NB4 (cell line): ENCODE measurements at regions not wholly inside any gene's neighbourhood (a gene's known extent, or its start where the extent isn't known, plus 50 kb on each side); places are given as distances from the start of the nearest gene placed in this dataset.

Experiments used
- MYC ChIP-seq: IDR thresholded peaks from 2 replicates; pipeline ENCODE4 v1.6.1; 2011; ENCODE audit warnings: low read depth, low read length
- POLR2A ChIP-seq: IDR thresholded peaks from 2 replicates; pipeline ENCODE4 v1.6.1; 2011; ENCODE audit warnings: mild to moderate bottlenecking; ENCODE audit not compliant: insufficient read length; ENCODE audit errors: extremely low read depth

GRCh38 chr15:93347986-93348385, 259.0 kb upstream of the RGMA start:
- TF ChIP-seq MYC (no peak), POLR2A (no peak)
